GM18867 (cell line): ENCODE measurements at regions not wholly inside any gene's neighbourhood (a gene's known extent, or its start where the extent isn't known, plus 50 kb on each side); places are given as distances from the start of the nearest gene placed in this dataset.

Experiments used
- ATAC-seq: cut with Tn5 transposase; IDR thresholded peaks from one replicate; pipeline ENCODE4 v1.9.1; 2021; ENCODE audit warnings: mild to moderate bottlenecking, moderate library complexity; ENCODE audit not compliant: unreplicated experiment

DNA sequence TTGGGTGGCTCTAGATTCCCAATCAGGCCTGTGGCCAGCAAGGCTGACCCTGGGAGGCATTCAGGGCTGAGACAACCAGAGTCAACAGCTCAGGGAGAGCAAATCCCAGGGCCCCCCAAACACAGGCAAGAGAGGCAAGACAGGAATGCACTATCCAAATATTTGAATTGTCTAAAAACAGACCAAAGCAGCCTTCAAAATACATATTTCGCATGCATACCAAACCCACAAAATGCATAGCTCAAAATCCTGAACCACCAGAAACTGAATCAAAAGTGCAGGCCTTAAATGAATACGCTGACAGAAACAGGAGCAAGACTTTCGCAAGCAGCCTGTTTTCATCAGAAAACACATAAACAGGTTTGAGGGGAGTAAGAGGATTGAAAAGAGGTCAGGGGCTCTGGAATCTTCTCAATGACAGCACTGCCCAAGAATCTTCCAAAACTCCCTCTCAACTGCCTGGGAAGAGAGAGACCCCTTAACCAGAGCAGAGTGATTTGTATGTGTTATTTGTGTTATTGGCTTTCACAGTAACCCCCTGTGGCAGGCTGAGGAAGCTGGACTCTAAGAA, 213.6 kb upstream of the CDH5 start:
- ATAC-seq: no peak

DNA sequence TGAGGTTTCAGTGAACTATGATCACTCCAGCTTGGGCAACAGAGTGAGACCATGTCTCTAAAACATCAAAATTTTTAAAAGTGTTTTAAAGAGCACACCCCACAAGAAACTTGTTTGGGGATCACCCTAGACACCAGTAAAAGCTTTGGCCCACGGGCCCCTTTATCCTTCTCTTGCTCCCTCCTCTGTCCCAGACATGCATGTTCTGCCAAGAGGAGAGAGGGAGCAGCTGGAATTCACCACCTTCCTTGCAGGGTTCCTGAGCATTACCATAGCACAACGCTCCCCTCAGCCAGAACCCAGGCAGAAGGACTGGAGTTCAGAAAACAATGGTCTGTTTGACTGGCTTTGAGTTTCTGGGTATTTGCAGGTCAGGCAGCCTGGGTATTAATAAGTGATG, 214.3 kb upstream of the CDH5 start:
- ATAC-seq: no peak

- no peak for ATAC-seq
Measured at GRCh38 chr16:66150698-66151482, 215.6 kb upstream of the CDH5 start.

DNA sequence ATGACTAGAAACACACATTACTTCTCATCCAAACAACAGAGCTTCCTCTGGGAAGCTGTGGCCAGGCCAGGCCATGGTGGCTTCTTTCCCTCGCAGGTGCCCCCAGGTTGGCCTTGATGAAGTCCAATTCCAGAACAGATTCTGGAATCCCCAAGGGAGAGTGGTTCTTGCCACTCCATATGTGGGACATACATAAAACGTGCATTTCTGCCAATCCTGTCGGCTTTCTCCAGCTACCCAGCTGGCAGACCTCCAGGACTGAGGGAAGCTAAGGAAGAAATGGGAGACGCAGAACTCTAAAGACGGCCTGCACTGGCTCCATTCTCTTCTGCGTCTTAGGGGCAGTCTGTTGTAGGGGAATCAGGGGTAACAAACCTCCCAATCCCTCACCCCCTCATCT, 219.2 kb upstream of the CDH5 start:
- ATAC-seq: no peak

DNA sequence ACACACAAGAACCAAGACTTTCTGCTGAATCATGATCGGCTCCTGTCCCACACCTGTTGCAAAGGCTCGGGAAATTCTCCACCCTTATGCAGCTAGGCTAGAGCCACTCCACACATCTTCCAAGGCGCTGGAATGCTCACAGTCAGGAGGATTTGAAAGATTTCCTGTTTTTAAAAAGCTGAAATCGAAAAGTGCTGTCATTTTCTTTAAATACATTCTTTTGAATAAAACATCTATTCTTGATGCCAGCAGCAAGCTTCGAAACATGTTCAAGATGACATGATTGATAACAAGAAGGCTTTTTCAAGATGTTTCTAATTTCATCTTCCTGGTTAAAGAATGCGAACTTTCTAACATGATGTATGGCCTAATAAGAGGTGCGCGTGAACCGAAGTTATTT, 219.7 kb upstream of the CDH5 start:
- ATAC-seq: no peak

DNA sequence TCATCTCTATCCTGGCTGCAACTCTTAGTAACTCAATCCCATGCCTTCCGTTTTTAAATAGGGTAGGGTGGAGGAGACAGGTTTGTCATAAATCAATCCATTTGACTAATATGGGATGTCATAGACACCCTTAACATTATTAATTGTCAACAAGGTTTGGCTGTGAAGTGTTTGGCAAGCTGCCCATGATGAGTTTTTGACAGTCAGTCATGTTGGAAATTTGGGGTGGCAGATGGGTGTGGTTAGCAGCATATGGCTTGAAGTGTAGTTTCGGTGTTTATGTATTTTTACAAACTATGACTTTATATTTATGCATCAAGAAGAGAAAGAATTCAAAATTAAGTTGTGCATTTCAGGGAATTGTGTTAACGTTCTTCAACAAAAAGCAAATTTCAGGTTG, 221.8 kb upstream of the CDH5 start:
- no peak for ATAC-seq

- ATAC-seq: no peak
Measured at GRCh38 chr16:66143415-66143814, 223.1 kb upstream of the CDH5 start.

GRCh38 chr16:66141885-66142284, 224.6 kb upstream of the CDH5 start:
- no peak for ATAC-seq

GRCh38 chr16:66137853-66138252, 228.6 kb upstream of the CDH5 start:
- ATAC-seq: no peak

DNA sequence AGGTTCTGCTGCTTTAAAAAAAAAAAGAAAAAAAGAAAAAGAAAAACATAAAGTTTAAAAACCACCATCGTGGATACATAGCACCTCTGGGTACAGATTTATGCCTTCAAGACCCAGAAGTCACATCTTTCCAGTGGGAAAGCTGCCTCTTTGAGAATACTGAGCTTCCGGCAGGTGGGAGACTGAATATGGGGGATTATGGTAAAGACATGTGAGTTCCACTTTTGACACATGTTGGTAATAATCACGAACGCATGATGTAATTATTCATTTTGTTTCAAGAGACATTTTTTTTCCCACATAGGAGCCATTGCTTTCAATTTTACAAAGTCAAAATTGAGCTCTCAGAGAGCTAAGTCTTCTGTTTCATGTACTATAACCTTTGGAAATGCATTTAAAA, 229.7 kb upstream of the CDH5 start:
- ATAC-seq: no peak

- ATAC-seq: no peak
Measured at GRCh38 chr16:66135838-66136237, 230.7 kb upstream of the CDH5 start.

- no peak for ATAC-seq
Measured at GRCh38 chr16:66135421-66135831, 231.1 kb upstream of the CDH5 start.

DNA sequence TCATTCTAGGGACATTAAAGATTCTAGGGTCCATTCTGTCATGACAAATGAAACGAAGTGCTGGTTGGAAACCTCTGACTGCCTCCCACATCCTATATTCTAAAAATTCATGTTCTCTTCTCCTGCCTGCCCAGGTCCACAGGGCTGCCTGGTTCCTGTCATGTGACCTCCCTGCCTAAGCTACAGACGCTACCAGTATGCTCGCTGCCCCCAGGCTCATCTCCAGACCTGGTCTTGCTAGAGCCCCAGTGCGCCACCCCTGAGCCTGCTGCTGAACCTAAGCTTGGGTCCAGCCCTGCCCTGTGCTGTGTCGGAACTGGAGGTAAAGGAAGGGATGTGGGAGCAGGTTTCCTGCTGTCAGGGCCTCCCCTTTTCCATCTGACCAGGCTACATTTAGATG, 231.6 kb upstream of the CDH5 start:
- ATAC-seq: no peak

DNA sequence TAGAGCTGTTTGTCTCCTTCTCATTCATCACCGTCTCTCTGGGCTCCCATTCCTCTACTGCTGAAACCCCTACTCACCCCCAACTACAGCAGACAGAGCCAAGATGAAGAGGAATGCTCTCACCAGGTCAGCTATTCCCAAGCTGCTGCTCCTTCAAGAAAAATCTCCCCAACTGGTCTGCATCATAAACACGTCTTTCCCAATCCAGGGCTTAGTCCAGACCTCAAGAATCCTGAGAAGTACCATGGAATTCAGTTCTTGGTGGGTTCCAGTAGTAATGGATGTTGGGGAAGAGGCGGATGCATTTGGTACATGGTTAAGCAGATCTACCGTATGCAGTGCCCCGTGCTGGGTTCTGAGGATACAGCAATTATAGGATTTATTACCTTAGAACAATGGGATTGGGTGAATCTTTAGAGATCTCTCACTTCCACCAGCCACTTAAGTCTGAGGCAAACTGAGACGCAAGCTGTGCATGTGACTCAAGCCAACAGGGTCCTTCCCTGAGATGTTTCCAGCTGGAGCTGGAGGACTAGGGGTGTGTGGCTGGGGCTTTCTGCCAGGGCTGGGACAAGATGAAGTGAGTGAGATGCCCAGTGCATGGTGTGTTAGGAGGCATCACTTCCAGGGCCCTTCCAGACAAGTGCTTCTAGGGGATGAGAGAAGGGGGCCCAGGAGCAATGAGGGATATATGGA, 232.7 kb upstream of the CDH5 start:
- no peak for ATAC-seq

DNA sequence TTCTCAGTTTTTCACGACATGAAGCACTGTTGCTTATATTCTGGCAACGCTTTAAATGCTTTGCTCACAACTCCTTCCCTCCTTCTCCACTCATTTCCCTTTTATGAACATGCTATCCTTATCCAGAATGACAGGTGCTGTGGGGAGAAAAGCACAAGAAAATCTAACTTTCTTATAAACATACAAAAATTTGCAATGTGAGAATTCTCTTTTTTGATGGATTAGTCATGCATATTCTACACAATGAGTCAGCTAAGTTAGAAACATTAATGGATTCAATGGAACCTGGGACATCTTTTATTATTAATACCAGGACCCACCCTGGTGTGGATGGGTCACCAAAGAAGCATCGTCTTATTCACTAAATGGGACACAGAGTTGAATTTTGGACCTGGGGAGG, 234.6 kb upstream of the CDH5 start:
- ATAC-seq: no peak

DNA sequence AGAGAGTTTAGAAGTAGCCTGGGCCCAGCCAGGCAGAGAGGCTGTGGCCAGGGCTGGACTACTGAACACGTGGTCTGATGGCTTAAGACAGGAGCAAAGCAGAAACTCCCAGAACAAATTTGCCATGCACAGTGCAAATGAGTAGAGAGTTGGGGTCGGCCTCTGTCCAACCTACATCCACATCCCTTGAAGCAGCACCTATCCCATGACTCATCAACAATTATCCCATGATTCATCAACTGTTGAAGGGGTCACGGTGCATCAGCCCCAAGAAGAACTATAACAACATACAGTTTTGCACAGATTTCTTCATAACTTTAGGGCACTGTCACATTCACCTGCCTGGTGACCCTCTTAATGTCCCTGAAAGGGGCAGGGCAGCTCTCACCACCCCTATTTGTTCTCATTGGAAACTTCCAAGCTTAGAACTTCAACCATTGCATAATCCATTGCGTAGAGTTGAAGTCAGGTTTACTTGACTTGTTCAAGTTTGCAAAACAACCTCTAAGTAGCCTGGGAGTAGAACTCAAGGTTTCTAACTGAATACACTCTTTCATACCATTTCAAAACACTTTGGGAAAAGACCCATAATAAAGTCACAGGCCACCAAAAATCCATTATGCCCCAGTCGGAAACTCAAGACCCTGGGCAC, 235.2 kb upstream of the CDH5 start:
- no peak for ATAC-seq

DNA sequence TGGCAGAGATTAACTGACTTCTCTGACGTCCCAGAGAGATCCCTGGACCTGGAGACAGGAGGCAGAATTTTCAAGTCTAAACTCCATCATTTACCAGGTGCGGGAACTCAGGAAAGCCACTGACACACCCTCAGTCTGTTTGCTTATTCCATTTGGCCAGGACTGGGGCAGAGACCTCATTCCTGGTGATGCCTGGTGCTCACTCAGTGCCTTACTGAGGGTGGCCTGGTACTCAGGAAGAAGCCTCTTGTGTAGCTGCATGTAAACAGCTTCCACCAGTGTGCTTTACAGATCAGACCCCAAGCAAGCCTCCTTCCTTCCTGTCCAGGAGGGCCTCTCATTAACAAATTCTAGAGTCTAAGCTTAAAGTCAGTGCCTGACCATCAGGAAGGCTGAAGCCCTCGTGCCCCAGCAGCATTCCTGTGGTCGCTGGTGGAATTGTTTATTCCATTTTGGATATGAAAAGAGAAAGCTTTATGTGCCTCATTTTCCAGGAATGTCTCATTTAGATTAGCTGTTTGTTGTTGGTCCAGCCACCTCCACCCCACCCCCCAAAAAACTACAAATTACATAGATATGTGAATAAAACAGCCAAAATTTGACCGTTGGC, 236.1 kb upstream of the CDH5 start:
- ATAC-seq: no peak

DNA sequence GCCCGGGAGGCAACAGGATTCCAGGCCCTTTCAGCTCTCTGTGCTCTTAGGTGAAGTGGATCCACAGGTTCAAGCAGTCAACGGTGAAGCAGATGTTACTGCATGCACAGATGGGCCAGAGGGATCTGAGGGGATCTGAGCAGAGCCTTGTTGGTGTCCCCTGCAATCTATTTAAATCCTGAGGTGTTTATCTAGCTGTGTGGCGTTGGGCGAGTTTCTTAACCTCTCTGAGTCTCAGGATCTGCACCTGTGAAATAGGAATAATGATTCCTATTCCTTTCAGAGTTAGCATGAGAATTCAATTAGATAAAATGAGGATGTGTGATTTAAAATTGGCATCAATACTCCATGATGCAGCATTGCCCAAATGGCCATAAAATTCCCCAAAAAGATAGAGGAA, 237.3 kb upstream of the CDH5 start:
- no peak for ATAC-seq

DNA sequence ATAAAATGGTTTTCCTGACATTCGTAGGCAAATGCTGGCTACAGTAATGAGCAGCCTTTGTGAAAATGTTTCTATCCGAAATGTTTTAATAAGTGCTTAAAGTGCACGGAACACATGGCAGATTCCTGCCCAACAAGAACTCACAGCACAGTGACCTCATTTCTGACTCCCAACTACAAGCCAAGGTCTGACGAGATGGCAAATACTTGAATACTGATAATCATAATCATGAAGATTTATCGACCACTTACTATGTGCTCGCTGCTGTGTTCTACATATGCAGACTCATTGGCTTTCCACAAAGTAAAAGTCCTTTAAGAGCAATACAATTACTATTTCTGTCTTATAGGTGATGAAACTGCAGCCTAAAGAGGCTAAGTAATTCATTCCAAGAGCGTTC, 238.1 kb upstream of the CDH5 start:
- ATAC-seq: no peak

- no peak for ATAC-seq
Measured at GRCh38 chr16:66127459-66128370, 238.8 kb upstream of the CDH5 start.
